ENCODE measurements at regions not wholly inside any gene's neighbourhood (a gene's known extent, or its start where the extent isn't known, plus 50 kb on each side); places are given as distances from the start of the nearest gene placed in this dataset.

DNA sequence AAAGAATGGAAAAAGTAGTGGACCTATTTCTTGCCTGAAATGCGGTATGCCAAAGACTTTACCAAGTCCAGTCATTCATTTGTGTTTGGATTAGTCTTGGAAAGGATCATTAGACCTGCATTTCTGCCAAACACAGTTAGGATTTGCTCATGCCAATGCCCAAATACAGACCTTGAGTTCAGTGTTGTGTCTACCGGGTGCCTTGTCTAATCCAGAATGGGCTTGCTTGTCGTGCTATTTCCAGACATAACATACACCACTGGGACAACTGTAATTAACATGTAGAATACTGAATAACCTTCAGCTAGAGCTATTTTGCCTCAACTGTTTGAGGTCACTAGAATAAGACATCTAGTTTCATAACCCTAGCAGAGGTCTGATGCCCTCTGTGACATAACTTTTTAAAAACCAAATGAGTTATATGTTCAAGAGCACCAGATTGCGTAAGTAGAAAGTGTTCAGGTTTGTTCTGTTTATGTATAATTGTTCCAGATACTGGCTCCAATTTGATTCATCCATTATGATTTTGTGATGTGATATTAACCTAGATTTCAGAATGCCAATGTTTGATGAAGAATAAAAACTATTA, 145.3 kb upstream of the DPH6 start:
- intact Hi-C loops (cut with DNase I) = loop anchor here (10.0 kb wide), 1 partner anchor 1414 kb away; the partner anchor contains the start of gene MEIS2
- TF ChIP-seq POLR2A (IDR thresholded peaks at IDR 0.05) = no peak
- TF ChIP-seq, protein P1, sequence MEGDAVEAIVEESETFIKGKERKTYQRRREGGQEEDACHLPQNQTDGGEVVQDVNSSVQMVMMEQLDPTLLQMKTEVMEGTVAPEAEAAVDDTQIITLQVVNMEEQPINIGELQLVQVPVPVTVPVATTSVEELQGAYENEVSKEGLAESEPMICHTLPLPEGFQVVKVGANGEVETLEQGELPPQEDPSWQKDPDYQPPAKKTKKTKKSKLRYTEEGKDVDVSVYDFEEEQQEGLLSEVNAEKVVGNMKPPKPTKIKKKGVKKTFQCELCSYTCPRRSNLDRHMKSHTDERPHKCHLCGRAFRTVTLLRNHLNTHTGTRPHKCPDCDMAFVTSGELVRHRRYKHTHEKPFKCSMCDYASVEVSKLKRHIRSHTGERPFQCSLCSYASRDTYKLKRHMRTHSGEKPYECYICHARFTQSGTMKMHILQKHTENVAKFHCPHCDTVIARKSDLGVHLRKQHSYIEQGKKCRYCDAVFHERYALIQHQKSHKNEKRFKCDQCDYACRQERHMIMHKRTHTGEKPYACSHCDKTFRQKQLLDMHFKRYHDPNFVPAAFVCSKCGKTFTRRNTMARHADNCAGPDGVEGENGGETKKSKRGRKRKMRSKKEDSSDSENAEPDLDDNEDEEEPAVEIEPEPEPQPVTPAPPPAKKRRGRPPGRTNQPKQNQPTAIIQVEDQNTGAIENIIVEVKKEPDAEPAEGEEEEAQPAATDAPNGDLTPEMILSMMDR (IDR thresholded peaks at IDR 0.05) = no peak
- no peak for TF ChIP-seq POLR2AphosphoS5 (IDR thresholded peaks at IDR 0.05)
- no peaks in the 10 kb centered on the region for H3K9me3 ChIP-seq
- WGBS = 67% methylated on average over 4 of the region's 4 CpGs
- peak overlapping the region; percentile 17 to 34 for H3K27ac ChIP-seq
- H3K27me3 ChIP-seq (replicated peaks; ENCODE audit: insufficient read depth) = no peaks in the 10 kb centered on the region
- no peak for DNase-seq (ENCODE audit: low spot score)
- H3K4me3 ChIP-seq = no peak overlapping the region
- no peaks in the 10 kb centered on the region for H3K36me3 ChIP-seq
- H3K4me1 ChIP-seq (replicated peaks) = no peaks in the 10 kb centered on the region

DNA sequence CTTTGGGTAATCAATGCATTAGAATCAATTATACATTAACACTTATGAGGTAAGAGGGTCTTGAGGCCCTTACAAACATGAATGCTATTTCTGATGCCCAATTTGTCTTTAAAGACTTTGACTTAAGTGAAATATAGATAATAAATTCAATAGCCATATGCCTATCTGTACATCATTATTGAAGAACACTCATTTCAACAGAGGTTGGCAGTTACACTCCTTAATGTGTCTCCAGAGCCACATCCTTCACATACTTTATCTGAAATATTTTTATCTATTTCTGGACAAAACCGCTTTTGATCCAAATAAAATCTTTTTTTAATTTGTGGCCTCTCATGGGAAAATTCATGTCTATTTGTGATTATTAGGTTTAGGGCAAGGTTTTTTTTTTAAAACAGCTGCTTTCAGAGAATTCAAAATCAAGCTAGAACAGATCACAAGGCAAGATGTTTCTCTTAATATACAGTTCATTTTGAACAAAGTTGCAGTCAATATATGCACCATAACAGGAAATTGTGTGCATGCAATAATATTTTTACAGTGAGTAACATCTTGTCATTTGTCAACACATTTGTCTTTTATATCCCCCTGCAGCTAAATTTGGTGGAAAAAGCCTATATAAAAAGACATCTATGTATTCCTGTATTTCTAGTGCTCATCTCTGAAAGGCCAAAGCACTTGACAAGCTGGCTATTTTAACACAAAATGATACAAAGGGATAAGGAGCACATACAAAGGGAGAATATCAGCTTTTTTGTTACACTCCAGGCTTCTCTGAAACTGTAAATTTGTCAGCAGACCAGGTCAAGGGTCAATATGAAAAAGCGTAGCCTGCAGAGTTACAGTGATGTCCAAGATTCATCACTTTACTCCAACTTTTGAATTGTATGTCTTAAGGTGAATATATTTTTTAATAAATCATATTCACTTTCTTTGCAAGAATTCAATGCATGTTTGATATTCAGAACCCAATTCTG, 146.2 kb upstream of the DPH6 start:
- Histone ChIP-seq H3K4me1 (replicated peaks) (no peaks in the 10 kb centered on the region), H3K4me3 (no peak overlapping the region), H3K27me3 (replicated peaks; ENCODE audit: insufficient read depth) (no peaks in the 10 kb centered on the region), H3K27ac (no peak overlapping the region), H3K36me3 (no peaks in the 10 kb centered on the region), H3K9me3 (no peaks in the 10 kb centered on the region)
- no peak for DNase-seq (ENCODE audit: low spot score)
- WGBS = 87% methylated on average over 2 of the region's 2 CpGs
- intact Hi-C loops (cut with DNase I) = loop anchor here (10.0 kb wide), 1 partner anchor 1413 kb away; the partner anchor contains the start of gene MEIS2
- no peak for TF ChIP-seq POLR2A (IDR thresholded peaks at IDR 0.05)
- TF ChIP-seq POLR2AphosphoS5 (IDR thresholded peaks at IDR 0.05) = no peak
- TF ChIP-seq, protein P1 (IDR thresholded peaks at IDR 0.05) = no peak

DNA sequence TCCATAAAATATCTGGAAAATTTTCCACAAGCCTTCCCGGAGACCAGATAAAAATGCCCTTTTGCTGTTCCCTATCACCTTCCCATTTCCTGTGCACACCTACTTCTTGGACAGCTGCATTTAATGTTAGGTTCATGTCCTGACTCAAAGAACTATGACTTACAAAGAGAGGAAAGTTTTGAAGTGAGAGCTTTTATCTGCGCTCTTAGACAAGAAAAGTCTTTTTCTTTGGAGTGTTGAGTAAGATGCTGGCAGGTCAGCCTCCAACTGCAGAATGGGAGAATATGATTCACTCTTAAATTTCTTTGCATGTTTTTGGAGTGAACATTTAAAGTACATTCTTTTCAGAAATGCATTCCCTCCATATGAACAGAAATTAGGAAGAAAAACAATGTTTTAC, 147.3 kb upstream of the DPH6 start:
- Histone ChIP-seq H3K9me3 (no peaks in the 10 kb centered on the region), H3K27me3 (replicated peaks; ENCODE audit: insufficient read depth) (no peaks in the 10 kb centered on the region), H3K4me1 (replicated peaks) (no peaks in the 10 kb centered on the region), H3K36me3 (no peaks in the 10 kb centered on the region), H3K27ac (no peak overlapping the region), H3K4me3 (no peak overlapping the region)
- DNase-seq (ENCODE audit: low spot score) = no peak
- 76% methylated on average over 2 of the region's 2 CpGs for WGBS
- intact Hi-C loops (cut with DNase I) = loop anchor here (10.0 kb wide), 1 partner anchor 1412 kb away; the partner anchor contains the start of gene MEIS2
- TF ChIP-seq POLR2AphosphoS5 (IDR thresholded peaks at IDR 0.05) (no peak), POLR2A (IDR thresholded peaks at IDR 0.05) (no peak)
- TF ChIP-seq, protein P1 (IDR thresholded peaks at IDR 0.05) = no peak

DNA sequence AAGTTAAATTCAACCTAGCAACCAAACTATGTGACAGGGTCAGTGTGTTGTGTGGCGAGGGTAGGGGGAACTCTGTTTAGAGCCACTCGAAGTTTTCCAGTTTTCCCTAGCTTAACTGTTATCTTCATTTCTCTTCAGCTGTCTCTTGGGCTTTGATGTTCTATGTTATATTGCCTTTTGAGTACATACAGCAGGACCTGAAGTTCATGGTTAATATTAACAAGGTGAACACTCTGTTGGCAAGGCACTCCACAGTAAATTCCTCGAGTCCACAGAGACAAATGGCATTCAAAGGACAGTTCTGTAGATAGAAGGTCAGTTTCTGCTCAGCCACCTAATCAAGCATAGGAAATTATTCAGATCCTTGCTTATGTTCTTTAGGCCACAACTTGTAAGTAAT, 147.9 kb upstream of the DPH6 start:
- Histone ChIP-seq H3K4me1 (replicated peaks) (no peaks in the 10 kb centered on the region), H3K9me3 (no peaks in the 10 kb centered on the region), H3K27me3 (replicated peaks; ENCODE audit: insufficient read depth) (no peaks in the 10 kb centered on the region), H3K4me3 (no peak overlapping the region), H3K27ac (no peak overlapping the region), H3K36me3 (no peaks in the 10 kb centered on the region)
- WGBS = 33% methylated on average over 3 of the region's 3 CpGs
- DNase-seq (ENCODE audit: low spot score) = peak; percentile 30
- TF ChIP-seq POLR2A (IDR thresholded peaks at IDR 0.05) (no peak), POLR2AphosphoS5 (IDR thresholded peaks at IDR 0.05) (peak; percentile 68)
- intact Hi-C loops (cut with DNase I) = loop anchor here (10.0 kb wide), 1 partner anchor 1411 kb away; the partner anchor contains the start of gene MEIS2

DNA sequence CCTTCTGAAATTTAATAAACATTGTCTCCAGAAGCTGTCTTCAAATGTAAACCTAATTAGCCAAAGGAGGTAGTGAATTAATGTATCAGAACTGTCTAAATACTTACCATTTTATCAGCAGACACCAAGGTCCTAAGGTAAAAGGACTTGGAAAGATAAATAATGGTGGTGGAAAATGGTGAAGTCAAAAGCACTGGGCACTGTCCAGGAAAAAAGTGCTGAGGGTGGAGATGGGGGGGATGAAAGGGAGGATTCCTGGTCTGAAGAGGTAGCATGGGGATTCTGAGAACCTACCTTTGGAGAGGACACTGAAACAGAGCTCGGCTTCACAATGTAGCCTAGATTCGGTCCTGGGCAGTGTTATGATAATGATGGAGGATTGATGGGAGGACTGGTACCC, 149.0 kb upstream of the DPH6 start:
- no peaks in the 10 kb centered on the region for H3K27me3 ChIP-seq (replicated peaks; ENCODE audit: insufficient read depth)
- H3K9me3 ChIP-seq = no peaks in the 10 kb centered on the region
- H3K27ac ChIP-seq = no peak overlapping the region
- H3K4me3 ChIP-seq = no peak overlapping the region
- H3K4me1 ChIP-seq (replicated peaks) = no peaks in the 10 kb centered on the region
- intact Hi-C loops (cut with DNase I) = loop anchor here (10.0 kb wide), 1 partner anchor 1410 kb away; the partner anchor contains the start of gene MEIS2
- no peak for DNase-seq (ENCODE audit: low spot score)
- no peak for TF ChIP-seq POLR2AphosphoS5 (IDR thresholded peaks at IDR 0.05)
- TF ChIP-seq, protein P1 (IDR thresholded peaks at IDR 0.05) = no peak
- TF ChIP-seq POLR2A (IDR thresholded peaks at IDR 0.05) = no peak
- H3K36me3 ChIP-seq = no peaks in the 10 kb centered on the region
- 94% methylated on average over 2 of the region's 2 CpGs for WGBS

Measured in prostate gland (tissue), 2 donors.